Amniotic epithelial cell (primary cell): ENCODE measurements at regions not wholly inside any gene's neighbourhood (a gene's known extent, or its start where the extent isn't known, plus 50 kb on each side); places are given as distances from the start of the nearest gene placed in this dataset.
"Not testable (repeated sequence)": the region's sequence is repeated elsewhere in the genome, so short reads cannot be mapped to it uniquely, and the experiment has no call there.

Source experiments
- DNase-seq: peaks from one replicate; pipeline ENCODE4 v3.0.0-alpha.2; 2010; ENCODE audit warnings: low read depth

DNA sequence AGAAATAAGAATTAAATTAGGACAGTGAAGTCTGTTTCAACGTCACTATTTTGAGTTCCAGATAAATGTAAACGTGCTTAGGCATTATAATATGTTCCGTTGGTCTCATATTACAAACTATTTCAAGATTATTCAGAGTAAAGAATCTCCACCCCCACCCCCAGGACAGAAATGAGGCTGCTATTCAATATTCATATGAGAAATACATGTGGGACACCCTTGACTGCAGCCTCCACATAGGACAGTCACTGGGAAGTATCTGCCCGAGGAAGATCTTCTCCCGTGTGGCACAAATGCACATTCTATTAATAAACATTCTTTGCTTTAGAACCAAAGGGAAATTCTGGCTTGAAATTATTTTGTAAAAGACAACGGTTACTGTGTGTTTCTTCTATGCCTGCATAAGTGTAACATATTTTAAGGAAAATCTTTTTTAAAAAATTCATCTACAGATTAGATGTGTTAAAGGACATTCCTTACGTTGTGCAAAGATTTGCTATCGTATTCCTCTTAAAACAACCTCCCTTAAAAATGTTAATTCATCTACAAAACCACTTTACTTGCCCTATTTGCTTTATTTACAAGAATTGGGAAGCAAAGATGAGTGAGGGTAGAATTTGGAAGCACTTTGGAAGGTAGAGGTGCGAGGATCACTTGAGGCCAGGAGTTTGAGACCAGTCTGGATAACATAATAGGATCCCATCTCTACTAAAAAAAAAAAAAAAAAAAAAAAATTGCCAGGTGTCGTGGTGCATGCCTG lies 148.3 kb upstream of the SOX14 start:
- no peak for DNase-seq

DNA sequence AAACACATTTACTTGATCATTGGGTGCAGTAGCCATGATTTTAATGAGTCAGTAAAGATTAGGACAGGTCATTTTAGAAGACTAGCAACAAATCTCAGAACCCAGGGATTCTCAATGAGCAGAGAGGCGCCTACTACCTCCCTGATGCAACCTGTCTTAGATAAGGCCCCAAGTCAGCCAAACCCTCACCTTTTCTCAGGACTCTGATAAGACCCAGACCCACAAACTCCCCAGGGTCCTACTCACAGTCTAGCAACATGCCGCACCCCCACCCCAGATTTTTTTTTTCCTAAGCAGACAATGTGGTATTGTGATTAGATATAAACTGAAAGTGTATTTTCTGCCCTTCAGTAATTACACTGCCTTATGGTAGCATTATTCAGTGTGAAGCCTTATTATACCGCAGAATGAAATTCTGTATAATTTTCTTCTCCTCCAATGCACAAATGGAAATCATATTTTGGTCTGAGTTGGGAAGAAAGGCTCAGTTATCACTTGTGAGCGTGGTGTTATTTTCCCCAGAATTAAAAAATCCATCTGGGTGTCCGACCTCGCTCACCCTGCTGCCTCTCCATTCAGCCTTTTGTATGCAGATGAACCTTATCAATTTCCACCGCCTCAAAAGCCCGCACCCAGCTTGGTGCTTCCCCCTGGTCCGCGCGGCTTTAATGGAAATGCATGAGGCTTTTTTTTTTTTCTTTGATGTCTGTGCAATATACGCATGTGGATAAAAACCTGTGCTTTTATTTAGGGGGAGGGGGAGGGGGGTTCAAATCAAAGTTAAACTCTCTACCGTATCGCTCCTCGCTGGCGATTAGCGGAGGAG lies 122.0 kb upstream of the SOX14 start:
- DNase-seq, result no peak

DNA sequence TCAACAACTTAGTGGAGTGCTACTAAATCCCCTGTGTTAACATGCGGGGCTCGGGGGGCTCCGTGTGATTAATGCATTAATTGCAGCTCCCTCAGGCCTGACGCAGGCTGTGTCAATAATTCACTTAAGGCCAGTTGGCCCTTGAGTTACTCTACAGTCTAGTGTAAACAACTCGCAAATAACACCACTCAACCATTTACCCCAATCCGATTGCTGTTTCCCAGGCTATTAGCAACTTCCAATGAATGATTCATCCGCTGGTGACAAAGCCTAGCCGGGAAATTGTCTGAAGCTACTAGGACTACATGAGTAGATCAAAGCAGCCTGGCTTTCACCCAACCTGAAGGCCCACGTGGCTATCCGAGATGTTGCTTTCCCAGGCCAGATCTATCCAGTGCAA lies 121.3 kb upstream of the SOX14 start:
- DNase-seq, result no peak

DNA sequence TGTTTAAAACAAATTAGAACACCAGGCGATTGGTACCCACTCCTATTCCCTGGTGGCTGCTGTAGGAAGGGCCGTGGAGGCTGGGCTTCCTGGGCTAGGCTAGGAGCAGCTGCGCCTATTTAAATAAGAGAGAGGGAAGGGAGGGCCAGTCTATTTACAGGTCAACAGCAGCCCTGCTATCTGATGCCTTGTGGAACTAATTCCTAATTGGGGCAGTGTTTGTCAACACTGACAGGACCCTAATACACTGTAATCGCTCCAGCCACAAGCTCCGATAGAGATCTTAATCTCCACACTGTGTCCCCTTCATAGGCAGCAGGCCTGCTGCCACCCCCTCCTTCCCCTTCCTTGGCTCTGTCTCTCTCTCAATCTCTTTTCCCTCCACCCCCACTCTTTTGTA lies 116.9 kb upstream of the SOX14 start:
- DNase-seq, result no peak

DNA sequence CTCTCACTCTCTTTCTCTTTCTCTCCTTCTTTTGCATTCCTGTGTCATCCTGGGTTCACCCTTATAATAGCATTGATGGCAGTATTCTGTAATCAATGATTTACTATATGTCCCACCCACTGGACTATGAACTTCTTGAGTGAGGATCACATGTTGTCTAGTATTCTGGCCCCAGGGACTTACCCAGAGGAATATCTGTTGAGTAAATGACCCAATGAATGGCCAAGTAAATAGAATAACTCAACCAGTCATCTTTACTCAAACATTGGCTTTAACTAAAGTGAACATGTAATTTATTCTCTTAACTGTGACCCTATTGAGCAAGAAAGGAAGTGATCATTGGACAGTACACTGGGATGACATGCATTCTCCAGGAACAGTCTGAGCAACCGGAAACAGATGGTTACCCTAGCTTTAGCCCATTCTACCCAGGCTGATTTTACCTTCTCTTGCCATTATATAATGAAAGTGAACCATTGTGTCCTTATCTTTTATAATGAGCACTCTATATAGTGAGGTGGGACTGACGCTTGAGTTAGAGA lies 94.5 kb upstream of the SOX14 start:
- DNase-seq, result no peak

DNA sequence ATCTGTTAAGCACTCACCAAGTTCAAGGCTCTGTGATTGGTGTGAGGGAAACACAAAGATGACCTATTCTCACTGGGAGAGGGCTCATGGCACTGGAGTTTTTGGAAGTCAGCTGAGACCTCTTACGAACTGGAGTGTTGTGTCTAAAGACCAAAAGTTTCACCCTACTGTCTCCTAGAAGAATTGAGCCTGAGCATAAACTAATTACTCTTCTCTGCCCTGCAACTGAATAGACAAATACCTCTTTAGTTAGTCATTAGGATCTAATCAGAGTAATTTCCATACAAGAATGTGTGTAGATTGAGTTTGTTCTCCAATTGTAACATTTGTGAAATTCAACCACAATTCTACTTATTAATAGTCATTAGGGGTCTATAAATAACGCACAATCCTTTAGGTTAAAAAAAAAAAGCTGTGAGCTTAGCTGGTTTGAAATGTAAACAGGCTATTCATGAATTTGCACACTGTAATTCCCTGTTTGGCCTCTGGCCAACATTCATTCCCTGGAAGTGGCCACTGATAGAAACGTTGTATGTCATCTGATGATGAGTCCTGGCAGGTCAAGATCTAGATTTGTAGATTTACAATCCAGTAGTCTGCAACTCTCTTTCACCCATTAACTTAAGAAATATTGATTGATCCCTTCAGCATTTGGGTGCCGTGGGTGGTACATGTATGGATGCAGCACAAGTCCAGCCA lies 76.8 kb upstream of the SOX14 start:
- DNase-seq, result no peak

DNA sequence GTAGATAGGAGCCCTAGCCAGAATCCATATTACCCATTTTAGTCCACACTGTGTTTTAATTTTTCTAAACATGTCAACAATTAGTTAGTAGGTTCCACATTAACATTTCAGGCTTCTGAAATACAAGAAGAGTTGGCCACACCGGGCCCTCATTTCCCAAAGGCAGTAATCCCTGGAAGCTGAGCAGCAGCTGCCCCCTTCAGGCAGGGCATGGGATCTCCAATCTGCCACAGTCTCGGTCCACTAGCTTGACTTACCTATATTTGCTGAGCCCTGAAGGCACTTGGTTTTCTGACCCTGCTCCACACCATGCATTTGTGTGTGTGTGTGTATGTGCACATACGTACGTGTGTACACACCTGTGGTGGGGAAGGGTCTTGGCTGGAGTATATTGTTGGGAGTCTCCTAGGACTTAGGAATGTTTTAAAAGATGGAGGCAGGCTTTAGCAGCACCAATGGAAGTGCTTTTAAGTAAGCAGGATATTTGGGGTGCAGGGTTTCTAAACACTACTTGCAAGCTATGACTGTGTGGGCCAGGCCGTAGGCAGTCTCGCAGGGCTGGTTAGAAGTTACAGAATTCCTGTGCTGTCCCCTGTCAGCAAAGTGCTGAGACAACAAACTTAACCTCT lies 71.2 kb upstream of the SOX14 start:
- no peak for DNase-seq

DNA sequence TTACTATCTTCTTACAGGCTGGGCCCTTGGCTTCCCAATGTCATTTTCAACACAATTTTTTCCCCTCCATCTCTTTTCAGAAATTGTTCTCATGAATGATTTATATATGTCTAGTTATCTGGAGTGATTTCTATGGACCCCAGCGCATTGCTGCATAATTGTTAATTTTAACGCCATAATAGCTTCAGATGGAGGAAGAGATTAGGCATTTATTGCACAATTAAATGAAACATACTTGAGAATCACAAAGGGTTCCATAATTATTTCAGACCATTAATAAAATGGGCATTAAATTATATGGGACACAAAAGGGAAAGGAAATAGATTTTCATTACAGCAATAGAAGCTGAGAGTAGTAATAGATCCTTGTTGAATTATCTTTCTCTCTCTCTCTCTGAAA lies 70.3 kb upstream of the SOX14 start:
- DNase-seq, result no peak

DNA sequence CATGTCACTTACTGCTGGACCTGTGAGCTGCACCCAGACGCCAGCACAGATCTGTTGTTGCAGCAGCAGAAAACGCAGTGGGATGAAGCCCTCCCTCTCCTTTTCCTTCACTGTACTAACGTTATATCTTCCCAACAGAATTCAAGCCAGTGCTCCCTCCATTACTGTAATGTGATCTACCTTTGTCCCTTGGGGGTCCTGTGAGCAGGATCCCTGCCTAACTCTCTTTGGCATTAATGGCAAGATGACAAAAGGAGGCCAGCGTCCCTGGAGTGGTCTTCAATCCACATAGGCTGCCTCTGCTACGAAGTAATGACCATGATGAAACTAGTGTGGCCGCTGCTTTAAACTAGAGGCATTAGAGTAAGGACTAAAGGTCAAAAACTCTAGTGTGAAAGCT lies 69.3 kb upstream of the SOX14 start:
- DNase-seq, result no peak

DNA sequence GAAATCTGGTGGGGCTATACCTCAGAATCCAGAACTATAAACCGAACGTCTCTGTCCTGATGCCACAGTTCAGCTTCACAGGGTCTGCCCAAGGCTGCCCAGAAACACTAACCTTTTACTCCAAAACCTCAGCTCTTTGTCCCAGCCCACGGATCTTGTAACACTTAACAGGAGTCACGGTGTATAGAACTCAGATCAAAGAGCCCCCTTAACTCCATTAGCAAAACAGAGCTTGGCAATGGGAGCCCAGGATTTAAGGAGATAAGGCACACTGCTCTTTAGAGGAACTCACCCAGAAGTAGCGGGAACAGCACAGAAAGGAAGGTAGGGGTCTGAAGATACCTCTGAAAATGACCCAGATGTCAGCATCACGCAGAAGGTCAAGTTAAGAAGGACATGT lies 68.8 kb upstream of the SOX14 start:
- no peak for DNase-seq

DNA sequence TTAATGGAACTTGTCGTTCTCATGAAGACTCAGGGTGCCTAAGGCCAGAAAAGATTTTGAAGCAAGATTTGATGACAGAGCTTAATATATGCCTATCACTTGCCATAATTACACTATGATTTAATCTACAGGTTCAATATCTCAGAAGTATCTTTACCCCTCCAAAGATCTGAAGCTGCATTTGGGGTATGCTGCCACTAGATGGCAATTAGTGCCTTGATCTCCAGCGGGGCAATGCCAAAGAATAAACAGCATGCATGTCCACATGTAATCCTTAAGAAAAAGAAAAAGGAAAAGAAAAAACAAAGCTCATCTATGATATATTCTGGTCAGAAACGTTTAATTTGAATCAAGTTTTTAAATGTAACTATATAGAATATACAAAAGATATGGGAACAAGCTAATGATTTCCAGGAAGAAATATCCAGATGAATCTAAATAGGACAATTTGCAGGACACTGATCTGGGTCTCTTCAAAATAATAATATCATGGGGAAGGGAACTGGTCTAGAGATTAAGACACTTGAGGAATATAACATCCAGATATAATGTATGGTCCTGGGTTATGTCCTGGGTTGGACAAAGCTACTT lies 55.0 kb upstream of the SOX14 start:
- no peak for DNase-seq

DNA sequence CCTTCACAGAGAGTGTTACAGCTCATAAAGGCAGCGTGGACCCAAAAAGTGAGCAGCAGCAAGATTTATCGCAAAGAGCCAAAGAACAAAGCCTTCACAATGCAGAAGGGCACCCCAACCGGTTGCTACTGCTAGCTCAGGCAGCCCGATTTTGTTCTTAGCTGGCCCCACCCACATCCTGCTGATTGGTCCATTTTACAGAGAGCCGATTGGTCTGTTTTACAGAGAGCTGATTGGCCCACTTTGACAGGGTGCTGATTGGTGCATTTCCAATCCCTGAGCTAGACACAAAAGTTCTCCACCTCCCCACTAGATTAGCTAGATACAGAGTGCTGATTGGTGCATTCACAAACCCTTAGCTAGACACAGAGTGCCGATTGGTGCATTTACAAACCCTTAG lies 50.1 kb upstream of the SOX14 start:
- not testable (repeated sequence) for DNase-seq
